Activated T-helper 2 cell treated with anti-CD3 and anti-CD28 coated beads, Interferon-gamma antibody, Interleukin-2, Interleukin-4, amounts not matched to agents 10 μg/mL and 5 μg/mL and 100 μg/mL, durations not matched to agents 14 hours and 24 hours and 36 hours (primary cell): ENCODE measurements at regions not wholly inside any gene's neighbourhood (a gene's known extent, or its start where the extent isn't known, plus 50 kb on each side); places are given as distances from the start of the nearest gene placed in this dataset.

ENCODE experiments used
- DNase-seq: peaks from one replicate; pipeline ENCODE4 v3.0.0; 2021; ENCODE audit warnings: low spot score
- H3K27ac Mint-ChIP-seq: one replicate; pipeline ENCODE4 v1.8.0; 2021; ENCODE audit warnings: mixed read lengths
- H3K27me3 Mint-ChIP-seq: one replicate; pipeline ENCODE4 v1.8.0; 2021; ENCODE audit warnings: low read depth, mixed read lengths
- H3K36me3 Mint-ChIP-seq: one replicate; pipeline ENCODE4 v1.8.0; 2021; ENCODE audit warnings: low read depth, mixed read lengths
- H3K4me1 Mint-ChIP-seq: one replicate; pipeline ENCODE4 v1.8.0; 2021; ENCODE audit warnings: low read depth, mixed read lengths
- H3K4me3 Mint-ChIP-seq: one replicate; pipeline ENCODE4 v1.8.0; 2021; ENCODE audit warnings: low read depth, mild to moderate bottlenecking, moderate library complexity, mixed read lengths
- H3K9me3 Mint-ChIP-seq: one replicate; pipeline ENCODE4 v1.8.0; 2021; ENCODE audit warnings: mixed read lengths
- intact Hi-C: fragments of 100-400 bp; cut with micrococcal nuclease; formaldehyde crosslinking; loops from one replicate; pipeline ENCODE4 v1.15.1; 2023

- Mint-ChIP-seq H3K9me3 (no peaks in the 10 kb centered on the region), H3K27ac (no peak overlapping the region), H3K4me1 (peaks cover 2% of the 10 kb centered on the region), H3K27me3 (peaks cover 14% of the 10 kb centered on the region), H3K36me3 (no peaks in the 10 kb centered on the region), H3K4me3 (no peak overlapping the region)
- no peak for DNase-seq
- intact Hi-C loops: no loop called here
Observed at GRCh38 chr10:91115618-91116390, 104.7 kb upstream of the PCGF5 start.

GRCh38 chr10:91117505-91117904 lies 103.0 kb upstream of the PCGF5 start:
- Mint-ChIP-seq H3K4me1 (peaks cover 2% of the 10 kb centered on the region), H3K27ac (no peak overlapping the region), H3K9me3 (no peaks in the 10 kb centered on the region), H3K27me3 (peaks cover 16% of the 10 kb centered on the region), H3K36me3 (no peaks in the 10 kb centered on the region), H3K4me3 (no peak overlapping the region)
- intact Hi-C loops: no loop called here
- DNase-seq: no peak

- Mint-ChIP-seq H3K27ac (no peak overlapping the region), H3K9me3 (no peaks in the 10 kb centered on the region), H3K4me1 (peaks cover 2% of the 10 kb centered on the region), H3K27me3 (peaks cover 28% of the 10 kb centered on the region), H3K36me3 (no peaks in the 10 kb centered on the region), H3K4me3 (no peak overlapping the region)
- intact Hi-C loops: no loop called here
- DNase-seq: no peak
Observed at GRCh38 chr10:91120348-91120747, 100.1 kb upstream of the PCGF5 start.

- H3K4me1 Mint-ChIP-seq: peaks cover 6% of the 10 kb centered on the region
- no peak for DNase-seq
- H3K36me3 Mint-ChIP-seq: no peaks in the 10 kb centered on the region
- no peak overlapping the region for H3K4me3 Mint-ChIP-seq
- no peak overlapping the region for H3K27ac Mint-ChIP-seq
- H3K27me3 Mint-ChIP-seq: peaks cover 24% of the 10 kb centered on the region
- intact Hi-C loops: no loop called here
- no peaks in the 10 kb centered on the region for H3K9me3 Mint-ChIP-seq
Observed at GRCh38 chr10:91123261-91123660, 97.2 kb upstream of the PCGF5 start.

- H3K27me3 Mint-ChIP-seq: peaks cover 21% of the 10 kb centered on the region
- no peaks in the 10 kb centered on the region for H3K36me3 Mint-ChIP-seq
- H3K9me3 Mint-ChIP-seq: no peaks in the 10 kb centered on the region
- intact Hi-C loops: no loop called here
- H3K4me3 Mint-ChIP-seq: no peak overlapping the region
- H3K27ac Mint-ChIP-seq: no peak overlapping the region
- no peak for DNase-seq
- peaks cover 6% of the 10 kb centered on the region for H3K4me1 Mint-ChIP-seq
Observed at GRCh38 chr10:91124016-91124415, 96.4 kb upstream of the PCGF5 start.

- no peak for DNase-seq
- intact Hi-C loops: no loop called here
- Mint-ChIP-seq H3K36me3 (no peaks in the 10 kb centered on the region), H3K4me3 (no peak overlapping the region), H3K9me3 (no peaks in the 10 kb centered on the region), H3K27ac (no peak overlapping the region), H3K4me1 (peaks cover 4% of the 10 kb centered on the region), H3K27me3 (peaks cover 21% of the 10 kb centered on the region)
Observed at GRCh38 chr10:91126471-91126870, 94.0 kb upstream of the PCGF5 start.

GRCh38 chr10:91127341-91128082 lies 93.0 kb upstream of the PCGF5 start:
- Mint-ChIP-seq H3K4me1 (peaks cover 4% of the 10 kb centered on the region), H3K4me3 (no peak overlapping the region), H3K9me3 (no peaks in the 10 kb centered on the region), H3K36me3 (no peaks in the 10 kb centered on the region), H3K27ac (no peak overlapping the region), H3K27me3 (peaks cover 19% of the 10 kb centered on the region)
- intact Hi-C loops: no loop called here
- DNase-seq: no peak

- no peak for DNase-seq
- H3K27me3 Mint-ChIP-seq: peaks cover 19% of the 10 kb centered on the region
- no peaks in the 10 kb centered on the region for H3K36me3 Mint-ChIP-seq
- H3K4me3 Mint-ChIP-seq: no peak overlapping the region
- H3K9me3 Mint-ChIP-seq: no peaks in the 10 kb centered on the region
- H3K4me1 Mint-ChIP-seq: peaks cover 3% of the 10 kb centered on the region
- intact Hi-C loops: no loop called here
- no peak overlapping the region for H3K27ac Mint-ChIP-seq
Observed at GRCh38 chr10:91135113-91135512, 85.3 kb upstream of the PCGF5 start.

GRCh38 chr10:91137011-91137643 lies 83.3 kb upstream of the PCGF5 start:
- H3K27me3 Mint-ChIP-seq: peaks cover 16% of the 10 kb centered on the region
- H3K36me3 Mint-ChIP-seq: no peaks in the 10 kb centered on the region
- intact Hi-C loops: no loop called here
- peaks cover 20% of the 10 kb centered on the region for H3K4me1 Mint-ChIP-seq
- no peak overlapping the region for H3K27ac Mint-ChIP-seq
- no peaks in the 10 kb centered on the region for H3K9me3 Mint-ChIP-seq
- H3K4me3 Mint-ChIP-seq: no peak overlapping the region
- no peak for DNase-seq

GRCh38 chr10:91137822-91138221 lies 82.6 kb upstream of the PCGF5 start:
- Mint-ChIP-seq H3K9me3 (no peaks in the 10 kb centered on the region), H3K36me3 (no peaks in the 10 kb centered on the region), H3K4me3 (no peak overlapping the region), H3K27ac (no peak overlapping the region), H3K4me1 (peaks cover 20% of the 10 kb centered on the region), H3K27me3 (peaks cover 13% of the 10 kb centered on the region)
- no peak for DNase-seq
- intact Hi-C loops: no loop called here

GRCh38 chr10:91140995-91141549 lies 79.4 kb upstream of the PCGF5 start:
- no peak for DNase-seq
- peaks cover 23% of the 10 kb centered on the region for H3K4me1 Mint-ChIP-seq
- no peak overlapping the region for H3K4me3 Mint-ChIP-seq
- intact Hi-C loops: no loop called here
- peaks cover 7% of the 10 kb centered on the region for H3K27me3 Mint-ChIP-seq
- no peaks in the 10 kb centered on the region for H3K9me3 Mint-ChIP-seq
- H3K36me3 Mint-ChIP-seq: no peaks in the 10 kb centered on the region
- H3K27ac Mint-ChIP-seq: peak overlapping the region; percentile 57

GRCh38 chr10:91144961-91145360 lies 75.5 kb upstream of the PCGF5 start:
- peaks cover 20% of the 10 kb centered on the region for H3K4me1 Mint-ChIP-seq
- no peak overlapping the region for H3K27ac Mint-ChIP-seq
- no peaks in the 10 kb centered on the region for H3K27me3 Mint-ChIP-seq
- H3K36me3 Mint-ChIP-seq: no peaks in the 10 kb centered on the region
- DNase-seq: no peak
- H3K9me3 Mint-ChIP-seq: no peaks in the 10 kb centered on the region
- H3K4me3 Mint-ChIP-seq: no peak overlapping the region
- intact Hi-C loops: no loop called here

- intact Hi-C loops: no loop called here
- DNase-seq: no peak
- Mint-ChIP-seq H3K4me3 (no peak overlapping the region), H3K4me1 (peaks cover 12% of the 10 kb centered on the region), H3K27me3 (no peaks in the 10 kb centered on the region), H3K36me3 (no peaks in the 10 kb centered on the region), H3K9me3 (no peaks in the 10 kb centered on the region), H3K27ac (no peak overlapping the region)
Observed at GRCh38 chr10:91146146-91146545, 74.3 kb upstream of the PCGF5 start.
